ENCODE measurements at regions not wholly inside any gene's neighbourhood (a gene's known extent, or its start where the extent isn't known, plus 50 kb on each side); places are given as distances from the start of the nearest gene placed in this dataset.

DNA sequence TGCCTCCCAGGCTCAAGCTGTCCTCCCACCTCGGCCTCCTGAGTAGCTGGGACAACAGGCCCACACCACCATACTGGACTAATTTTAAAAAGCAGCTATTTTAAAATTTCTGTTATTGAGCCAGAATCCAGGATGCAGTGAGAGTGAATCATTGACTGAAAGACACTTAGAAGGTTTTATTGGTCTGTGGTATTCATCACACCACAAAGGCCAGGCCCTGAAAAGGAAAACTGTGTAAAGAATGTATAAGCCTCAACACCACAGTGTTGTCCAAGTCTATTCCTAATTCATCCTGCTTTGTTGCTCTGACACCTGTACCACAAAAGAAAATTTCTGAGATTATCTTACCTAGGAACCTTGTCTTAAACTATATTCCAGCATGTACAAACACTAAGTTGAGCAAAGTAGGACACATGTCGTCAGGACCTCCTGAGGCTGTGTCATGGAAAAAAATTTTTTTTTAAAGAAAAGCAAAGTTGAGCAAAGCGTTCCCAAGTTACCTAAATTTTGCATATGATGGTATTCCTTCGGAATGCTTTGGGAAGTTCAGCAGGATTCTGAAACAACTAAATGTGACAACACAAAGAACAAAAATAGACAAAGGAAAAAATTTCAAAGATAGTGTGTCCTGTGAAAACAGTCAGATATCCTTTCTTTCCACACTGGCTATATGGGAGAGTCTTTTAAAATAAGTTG, 129.6 kb upstream of the MKLN1 start:
- no peak for DNase-seq

DNA sequence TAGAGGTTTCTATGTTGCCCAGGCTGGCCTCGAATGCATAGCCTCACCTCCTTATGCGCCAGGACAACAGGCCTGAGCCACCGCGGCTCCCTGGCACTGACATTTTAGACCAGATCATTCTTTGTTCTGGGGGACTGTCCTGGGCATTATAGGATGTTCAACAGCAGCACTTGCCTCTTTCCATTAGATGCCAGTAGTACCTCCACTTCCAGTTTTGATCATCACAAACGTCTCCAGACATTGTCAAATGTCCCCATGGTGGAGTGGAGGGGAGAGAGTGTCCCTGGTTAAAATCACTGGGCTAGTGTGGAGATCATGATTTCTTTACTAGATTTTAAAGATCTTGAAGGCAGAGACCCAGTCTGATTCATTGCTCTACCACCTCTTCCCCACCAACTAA, 125.2 kb upstream of the MKLN1 start:
- DNase-seq, result no peak

DNA sequence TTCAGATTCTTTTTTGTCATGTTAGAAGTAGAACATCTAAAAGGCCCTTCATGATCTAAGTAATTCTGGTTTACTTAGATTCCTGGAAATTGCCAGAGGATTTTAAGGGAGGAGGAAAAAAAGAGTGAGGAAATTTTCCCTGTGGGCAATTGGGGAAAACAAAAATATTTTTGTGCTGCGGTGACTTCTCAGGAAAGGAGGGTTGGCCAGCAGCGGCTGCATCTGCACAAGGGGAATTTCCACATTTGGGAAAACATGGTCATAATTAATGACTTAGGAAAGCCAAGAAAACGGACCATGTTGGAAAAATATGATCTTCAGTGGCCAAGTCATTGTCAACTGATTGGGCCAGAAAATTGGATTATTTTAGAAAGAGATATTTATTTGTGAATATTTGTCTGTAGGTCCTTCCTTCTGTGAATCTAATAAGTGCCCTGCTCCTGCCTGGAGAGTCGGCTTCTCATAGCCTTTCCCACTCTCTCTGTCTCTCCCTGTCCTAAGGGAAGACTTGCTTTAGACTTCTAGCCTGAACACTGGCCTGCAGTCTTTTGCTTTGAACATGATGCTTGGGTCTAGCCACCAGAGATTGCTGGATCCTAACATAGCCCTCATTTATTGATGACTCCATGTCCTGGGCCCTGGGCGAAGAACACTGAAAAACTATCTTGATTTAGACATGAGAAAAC, 124.2 kb upstream of the MKLN1 start:
- no peak for DNase-seq

DNA sequence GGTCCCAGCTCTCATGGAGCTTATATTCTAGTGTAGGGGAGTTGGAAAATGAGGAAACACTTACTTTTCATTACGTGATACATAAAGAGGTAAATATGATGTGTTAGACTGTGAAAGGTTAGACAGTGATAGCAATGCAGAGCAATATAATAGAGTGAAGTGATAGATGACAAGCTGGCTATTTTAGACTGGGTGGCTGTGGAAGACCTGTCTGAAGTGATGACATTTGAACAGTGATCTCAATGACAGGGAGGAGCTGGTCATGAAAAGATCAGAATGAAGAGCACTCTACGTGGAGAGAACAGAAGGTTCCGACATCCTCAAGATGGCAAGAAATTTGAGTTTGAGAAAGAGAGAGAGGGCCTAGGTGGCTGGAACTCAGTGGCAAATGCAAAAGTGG, 118.9 kb upstream of the MKLN1 start:
- DNase-seq, result no peak

DNA sequence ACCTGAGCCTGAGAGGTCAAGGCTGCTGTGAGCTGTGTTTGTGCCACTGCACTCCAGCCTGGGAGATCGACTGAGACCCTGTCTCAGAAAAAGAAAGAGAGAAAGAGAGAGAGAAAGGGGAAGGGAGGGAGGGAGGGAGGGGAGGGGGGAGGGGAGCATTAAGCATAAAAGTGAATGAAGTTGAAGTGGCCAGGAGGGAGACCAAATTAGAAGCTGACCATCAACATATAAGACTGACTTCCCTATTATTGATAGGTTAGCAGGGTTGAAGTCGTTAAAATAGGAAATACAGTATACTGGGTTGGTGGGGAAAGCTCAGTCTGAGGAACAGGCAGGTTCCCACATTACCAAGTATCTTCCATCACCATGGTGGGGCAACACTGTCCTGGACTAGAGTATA, 117.1 kb upstream of the MKLN1 start:
- no peak for DNase-seq

DNA sequence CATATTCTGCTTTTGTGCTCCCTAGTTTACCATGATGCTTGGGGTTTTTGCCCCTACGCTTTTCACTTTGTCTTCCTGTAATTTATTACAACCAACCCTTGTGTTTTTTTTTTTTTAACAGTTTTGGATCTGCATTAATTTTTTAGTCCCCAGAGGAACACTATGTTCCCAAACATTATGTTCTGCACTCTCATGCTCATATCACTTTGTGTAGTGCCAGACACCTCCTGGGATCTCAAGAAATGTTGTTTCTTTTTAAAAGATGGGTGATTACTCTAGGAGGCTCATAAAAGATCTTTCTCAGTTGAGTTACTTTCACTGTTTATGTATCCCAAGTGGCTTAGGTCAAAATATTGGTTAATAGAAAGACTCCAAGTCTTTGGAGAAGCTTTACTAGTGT, 116.2 kb upstream of the MKLN1 start:
- DNase-seq, result no peak

DNA sequence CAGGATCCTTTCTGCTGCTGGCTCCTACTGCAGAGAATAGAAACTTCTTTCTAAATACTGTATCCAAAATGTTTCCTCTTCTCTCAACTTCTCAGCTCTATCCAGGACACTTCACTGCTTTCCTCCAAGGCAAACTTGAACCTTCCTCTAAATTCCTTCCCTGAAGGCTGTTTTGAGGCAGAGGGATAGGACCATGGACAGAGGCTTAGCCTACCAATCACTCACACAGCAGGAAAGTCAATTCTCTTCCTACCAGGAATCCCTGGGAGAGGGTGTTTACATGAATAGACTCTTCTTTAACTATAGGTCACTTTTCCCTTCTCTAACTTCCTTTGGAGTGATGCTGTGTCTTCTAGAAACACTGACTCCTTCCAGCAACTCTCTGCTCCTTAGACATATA, 115.6 kb upstream of the MKLN1 start:
- DNase-seq, result no peak

DNA sequence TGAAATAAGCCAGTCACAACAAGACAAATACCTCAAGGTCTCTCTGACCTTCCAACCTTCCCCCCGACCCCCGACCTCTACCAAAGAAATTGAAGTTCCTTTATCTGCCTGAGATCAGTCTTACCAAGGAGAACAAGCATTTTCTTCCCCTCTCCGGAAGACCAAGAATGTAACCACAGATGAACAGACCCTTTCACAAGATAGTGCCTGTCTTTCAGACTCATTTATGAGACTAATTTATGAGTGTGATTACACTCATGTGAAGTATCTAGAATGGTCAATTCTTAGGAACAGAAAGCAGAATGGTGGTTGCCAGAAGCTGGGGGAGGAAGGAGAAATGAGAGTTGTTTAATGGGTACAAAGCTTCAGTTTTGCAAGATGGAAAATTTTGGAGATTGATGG, 108.9 kb upstream of the MKLN1 start:
- DNase-seq, result peak; percentile 19

DNA sequence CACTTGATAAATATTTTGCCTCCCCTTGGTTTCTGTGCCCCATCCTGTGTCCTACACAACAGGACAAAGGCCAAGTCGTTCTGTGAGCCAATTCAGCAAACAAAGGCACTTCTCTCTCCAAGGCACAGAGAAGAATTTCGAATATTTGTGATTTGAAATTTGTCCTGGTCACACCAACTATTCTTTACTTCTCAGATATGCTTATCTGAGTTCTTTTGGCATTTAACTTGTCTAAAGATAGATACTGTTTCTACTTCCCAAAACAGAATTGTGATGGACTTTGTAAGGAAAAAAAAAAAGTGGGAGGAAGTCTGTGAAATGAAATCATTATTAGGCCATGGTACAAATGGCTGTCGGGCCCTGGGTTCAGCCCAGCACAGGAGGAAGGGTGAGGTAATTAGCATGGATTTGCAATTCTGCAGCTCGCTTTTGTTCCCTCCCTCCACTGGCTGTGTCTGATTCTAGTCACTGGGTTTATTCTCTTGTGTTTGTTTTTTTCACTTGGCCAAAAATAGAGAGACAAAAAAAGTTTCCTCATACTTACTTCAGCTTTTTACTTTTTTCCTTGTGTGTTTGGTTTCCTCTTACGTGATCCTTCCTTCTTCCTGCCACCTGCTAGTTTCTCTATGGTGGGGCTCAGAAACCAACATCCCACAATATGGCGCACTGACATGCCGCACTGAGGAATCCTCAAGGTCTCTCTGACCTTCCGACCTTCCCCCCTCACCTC, 108.2 kb upstream of the MKLN1 start:
- DNase-seq, result peak; percentile 64

DNA sequence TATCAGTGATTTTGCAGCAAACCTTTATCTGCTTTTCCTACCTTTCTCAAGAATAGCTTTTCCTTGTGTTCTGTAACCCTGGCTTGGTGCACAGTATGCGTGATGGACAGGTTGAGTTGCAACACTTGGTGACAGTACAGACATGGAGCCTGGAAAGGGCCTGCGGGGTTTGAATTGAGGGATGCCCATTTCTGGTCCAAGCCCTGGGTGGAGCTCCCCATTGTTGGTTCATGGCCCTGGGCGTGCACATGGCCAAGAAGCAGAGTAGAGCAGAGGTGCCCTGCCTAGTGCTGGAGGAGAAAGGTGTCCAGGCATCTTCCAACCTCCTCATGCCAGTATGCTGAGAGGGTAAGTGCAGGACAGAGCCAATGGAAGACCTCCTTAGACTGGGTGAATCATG, 106.6 kb upstream of the MKLN1 start:
- DNase-seq, result no peak

DNA sequence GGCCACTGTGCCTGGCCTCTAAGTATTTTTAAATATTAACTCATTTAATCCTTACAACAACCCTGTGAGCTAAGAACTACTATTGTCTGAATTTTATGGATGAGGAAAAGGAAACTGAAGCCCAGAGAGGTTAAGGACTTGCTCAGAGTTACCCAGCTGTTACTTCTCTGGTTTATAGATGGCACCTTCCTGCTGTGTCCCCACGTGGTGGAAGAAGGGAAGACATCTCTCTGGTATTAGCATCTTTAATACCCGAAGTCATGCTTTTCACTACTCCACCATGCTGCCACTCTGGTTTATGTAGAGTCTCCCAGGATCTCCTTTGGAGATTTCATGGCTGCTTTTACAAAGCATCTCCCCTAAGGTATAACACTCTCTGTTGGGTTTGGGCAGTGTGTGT, 105.5 kb upstream of the MKLN1 start:
- DNase-seq, result peak; percentile 25

DNA sequence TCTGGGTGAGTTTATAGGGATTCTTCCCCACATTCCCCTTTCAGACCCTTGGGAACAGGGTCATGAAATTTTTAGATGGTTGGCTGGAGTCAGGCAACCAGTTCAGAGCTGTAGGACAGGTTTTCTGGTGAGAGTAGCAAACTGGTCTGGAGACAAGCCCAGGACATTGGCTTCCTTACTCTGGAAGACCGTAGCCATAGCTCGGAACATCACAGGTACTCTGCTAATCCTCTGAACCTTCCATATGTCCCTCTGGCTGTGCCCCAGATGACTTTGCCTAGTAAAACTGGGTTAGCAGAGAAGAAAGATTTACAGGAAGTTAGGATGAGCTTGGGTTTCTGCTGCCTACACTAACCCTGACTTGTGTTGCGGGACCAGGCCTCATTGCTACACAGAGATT, 104.5 kb upstream of the MKLN1 start:
- DNase-seq, result no peak

DNA sequence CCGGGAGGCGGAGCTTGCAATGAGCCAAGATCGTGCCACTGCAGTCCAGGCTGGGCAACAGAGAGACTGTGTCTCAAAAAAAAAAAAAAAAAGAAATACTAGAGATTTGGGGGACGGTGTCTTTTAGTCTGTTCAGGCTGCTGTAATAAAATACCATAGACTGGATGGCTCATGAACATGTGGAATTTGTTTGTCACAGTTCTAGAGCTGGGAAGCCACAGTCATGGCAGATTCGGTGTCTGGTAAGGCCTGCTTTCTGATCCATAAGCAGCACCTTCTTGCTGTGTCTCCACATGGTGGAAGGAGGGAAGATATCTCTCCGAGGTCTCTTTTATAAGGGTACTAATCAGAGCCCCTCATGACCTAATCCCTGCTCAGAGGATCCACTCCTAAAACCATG, 102.7 kb upstream of the MKLN1 start:
- DNase-seq, result no peak

DNA sequence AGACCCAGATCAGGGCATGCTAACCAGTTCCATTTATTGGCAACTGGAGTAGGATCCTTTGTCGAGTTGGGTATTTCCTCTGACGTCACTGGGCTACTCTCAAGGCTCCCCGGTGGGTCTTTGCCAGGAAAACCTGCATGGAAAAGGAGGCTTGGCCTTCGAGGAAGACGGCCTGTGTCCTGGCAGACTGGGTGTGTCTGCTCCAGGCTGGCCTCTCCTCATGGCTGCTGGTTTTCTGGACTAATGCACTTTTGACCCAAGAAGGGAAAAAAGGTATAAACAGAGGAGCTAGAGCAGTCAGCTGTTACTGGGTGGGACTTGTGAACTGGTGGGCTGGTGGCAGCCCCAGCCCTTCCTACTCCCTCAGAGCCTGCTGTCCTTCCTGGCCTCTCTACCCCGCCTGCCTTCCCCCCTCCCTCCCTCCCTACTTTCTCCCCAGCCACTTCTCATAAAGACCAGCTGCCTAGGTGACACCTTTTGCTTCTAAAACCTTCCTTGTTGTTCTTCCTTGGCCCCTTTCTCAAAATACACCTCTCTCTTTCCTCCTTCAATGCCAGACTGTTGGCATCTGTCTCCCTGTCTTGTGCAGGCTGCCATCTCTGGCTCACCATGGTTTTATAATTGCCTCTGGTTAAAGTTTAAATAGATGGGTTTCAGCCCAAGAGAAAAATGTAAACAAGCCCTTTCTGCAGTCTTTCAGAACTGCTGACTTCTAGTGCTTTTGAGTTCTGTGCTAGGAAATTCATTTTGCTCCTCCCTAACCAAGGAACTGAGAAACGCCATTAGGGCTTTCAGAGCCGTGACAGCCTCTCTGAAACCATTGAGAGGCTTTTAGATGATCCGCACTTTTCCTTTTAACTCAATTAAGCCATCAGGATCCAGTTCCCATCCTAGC, 101.8 kb upstream of the MKLN1 start:
- peak; percentile 86 for DNase-seq

DNA sequence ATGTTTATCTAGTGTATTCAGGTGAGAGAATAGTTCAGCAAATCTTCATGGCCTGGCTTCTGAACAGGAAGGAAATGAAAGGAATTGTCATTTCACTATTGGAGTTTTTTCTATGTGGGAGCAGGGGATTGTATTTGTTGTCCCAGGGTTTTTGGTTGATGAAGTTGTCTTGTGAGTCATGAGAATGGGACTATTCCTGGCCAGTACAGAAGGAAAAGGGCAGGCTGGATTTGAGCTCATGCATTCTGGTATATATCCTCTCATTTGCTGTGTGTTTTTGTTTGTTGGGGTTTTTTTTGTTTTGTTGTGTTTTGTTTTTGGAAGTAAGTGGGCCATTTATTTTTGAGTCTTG, 101.2 kb upstream of the MKLN1 start:
- DNase-seq, result no peak

DNA sequence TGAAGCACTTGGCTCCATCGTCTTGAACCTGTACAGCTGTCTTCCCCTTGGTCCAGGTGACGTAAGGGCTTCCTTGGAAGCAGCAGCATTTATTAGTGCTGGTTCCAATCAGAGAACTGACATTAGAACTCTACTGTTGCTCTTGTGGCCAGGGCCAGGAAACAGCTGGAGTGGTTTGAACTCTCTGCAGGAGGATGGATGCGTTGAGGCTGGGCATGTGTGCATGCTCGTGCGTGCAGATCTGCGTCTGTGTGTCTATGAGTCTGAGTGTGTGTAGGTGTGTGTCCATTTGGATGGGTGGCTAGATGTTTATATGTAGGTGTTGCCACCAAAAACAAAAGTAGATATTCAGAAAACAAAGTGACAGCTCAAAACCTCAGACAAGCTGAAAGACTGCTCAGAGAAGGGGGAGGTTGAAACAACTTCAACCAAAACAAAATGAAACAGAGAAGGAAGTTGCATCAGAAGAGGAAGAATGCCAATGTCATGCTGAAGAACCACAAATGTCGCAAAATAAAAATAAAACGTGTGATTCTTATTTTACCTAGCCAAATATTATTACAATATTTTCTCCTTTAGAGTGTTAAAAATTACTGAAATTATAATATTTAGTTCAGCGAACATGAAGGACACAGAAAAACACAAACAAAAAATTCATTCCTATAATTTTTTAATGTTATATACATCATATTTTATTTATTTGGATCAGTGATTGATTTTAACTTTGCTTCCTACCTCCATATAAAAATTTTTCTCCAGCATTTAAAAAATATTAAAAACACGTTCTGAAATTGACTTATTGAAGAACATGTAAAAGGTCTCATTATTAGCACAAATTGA, 96.1 kb upstream of the MKLN1 start:
- DNase-seq, result peak; percentile 85

DNA sequence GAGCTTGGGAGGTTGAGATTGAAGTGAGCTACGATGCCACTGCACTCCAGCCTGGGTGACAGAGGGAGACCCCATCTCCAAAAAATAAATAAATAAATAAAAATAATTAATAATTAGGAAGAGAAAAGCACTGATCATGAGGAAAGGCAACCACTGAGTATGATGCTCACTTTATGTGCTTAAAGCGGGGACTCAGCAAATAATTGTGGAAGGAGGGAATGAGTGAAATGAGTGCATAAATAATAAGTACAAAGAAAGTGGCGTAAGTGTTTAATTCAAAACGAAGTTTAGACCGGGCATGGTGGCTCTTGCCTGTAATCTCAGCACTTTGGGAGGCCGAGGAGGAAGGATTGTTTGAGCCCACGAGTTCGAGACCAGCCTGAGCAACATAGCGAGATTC, 94.9 kb upstream of the MKLN1 start:
- DNase-seq, result no peak

DNA sequence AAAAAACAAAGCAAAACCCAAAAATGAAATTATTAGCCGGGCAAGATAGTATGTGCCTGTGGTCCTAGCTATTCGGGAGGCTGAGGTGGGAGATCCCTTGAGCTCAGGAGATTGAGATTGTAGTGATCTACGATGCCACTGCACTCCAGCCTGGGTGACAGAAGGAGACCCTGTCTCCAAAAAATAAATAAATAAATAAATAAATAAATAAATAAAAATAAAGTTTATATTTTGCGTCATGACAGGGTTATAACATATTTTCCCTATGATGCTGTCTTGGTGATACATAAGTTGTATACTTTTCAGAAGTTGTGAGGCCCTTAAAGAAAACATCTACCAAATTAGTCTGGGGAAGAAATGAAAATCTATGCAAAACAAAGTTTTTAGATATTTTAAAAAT, 94.5 kb upstream of the MKLN1 start:
- no peak for DNase-seq

DNA sequence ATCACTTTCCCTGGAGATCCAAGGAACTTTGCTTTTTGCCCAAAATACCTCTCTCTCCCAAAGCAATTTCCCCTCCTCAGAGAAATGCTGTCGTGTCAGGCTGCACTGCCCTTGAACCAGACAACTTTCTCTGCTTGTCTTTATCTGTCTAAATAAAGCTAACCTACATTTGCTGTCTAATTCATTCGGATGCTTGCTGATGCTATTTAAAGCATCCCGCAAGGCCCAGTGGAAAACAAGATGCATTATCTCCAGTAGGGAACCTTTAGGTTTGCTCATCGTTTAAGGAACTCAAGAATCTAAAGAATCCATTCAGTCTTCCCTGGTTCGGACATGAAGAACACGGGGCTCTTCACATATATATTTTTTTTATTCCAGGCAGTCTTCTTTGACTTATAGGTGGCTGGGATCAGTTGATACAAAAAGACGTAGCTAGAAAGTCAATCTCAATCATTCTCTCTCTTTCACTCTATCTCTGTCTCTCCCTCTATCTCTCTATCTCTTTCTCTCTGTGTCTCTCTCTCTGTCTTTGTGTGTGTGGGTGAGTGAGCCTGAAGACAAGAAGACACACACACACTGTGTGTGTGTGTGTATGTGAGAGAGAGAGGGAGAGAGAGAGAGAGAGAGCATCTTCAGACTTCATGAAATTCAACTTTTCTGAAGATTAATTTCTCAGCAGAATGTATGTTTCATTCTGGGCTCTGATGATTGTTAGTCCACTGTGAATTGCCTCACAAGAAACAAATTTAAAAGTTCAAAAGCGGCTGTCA, 92.8 kb upstream of the MKLN1 start:
- DNase-seq, result no peak

DNA sequence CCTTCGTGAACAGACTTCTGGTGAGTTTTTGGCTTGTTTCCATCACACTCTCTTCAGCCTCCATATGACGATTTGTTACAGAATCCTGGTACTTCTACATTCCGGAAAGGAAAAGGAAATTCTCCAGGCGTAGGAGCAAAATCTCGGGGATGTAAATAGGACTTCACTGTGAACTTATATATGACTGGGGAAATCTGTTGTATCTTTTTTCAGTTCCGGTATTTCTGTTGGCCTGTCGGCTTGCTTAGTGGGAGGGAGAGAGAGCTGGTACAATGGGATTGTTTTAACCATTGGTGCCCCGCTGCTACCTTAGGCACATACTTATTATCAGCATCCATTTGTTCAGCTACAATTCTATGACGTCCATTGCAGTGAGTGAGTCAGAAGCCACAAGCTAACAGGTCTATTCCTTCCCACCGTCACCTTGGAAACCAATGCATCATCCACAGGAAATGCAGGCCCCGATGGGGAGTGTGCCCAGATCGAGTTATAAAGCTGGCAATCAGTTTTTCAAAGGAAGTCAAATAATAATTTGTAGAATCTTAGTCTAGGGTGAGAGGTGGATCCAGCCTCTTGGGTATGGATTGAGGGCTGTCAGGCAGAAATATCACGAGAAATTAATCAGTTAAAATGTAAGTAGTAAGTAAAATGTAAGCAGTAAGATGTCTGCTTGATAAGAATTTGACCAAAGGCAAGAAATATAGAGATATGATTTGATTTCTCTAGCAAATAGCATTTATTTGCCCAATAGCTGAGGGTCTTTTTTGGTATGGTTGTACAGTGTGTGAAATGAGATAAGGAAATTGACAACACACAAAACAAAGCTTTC, 92.0 kb upstream of the MKLN1 start:
- DNase-seq, result no peak

DNA sequence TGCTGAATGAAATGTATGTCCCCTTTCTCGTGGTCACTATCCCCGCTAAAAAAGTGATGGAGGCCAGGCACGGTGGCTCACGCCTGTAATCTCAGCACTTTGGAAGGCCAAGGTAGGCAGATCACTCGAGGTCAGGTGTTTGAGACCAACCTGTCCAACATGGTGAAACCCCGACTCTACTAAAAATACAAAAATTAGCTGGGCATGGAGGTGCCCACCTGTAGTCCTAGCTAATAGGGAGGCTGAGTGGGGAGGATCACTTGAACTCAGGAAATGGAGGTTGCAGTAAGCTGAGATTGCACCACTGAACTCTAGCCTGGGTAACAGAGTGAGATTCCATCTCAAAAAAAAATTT, 91.4 kb upstream of the MKLN1 start:
- DNase-seq, result no peak

Measured in RPMI8226 (cell line).